OCI-LY7 (cell line): ENCODE measurements at regions not wholly inside any gene's neighbourhood (a gene's known extent, or its start where the extent isn't known, plus 50 kb on each side); places are given as distances from the start of the nearest gene placed in this dataset.

Source experiments
- CTCF ChIP-seq: fragments of 200-600 bp; sonication (generic); conservative IDR thresholded peaks from 2 replicates; pipeline ENCODE4 v1.5.1; 2014; ENCODE audit warnings: mild to moderate bottlenecking, antibody characterized with exemption, low read length, moderate library complexity, mixed read lengths
- EZH2phosphoT487 ChIP-seq: fragments of 200-600 bp; sonication (generic); IDR thresholded peaks from 2 replicates; pipeline ENCODE4 v1.6.1; 2018; ENCODE audit warnings: low read depth, borderline replicate concordance, mild to moderate bottlenecking, mixed run types, antibody characterized with exemption, low read length, moderate library complexity, mixed read lengths

GRCh38 chr3:26536955-26537354, 85.6 kb upstream of the LRRC3B start:
- TF ChIP-seq CTCF, result no peak
- no peak for TF ChIP-seq EZH2phosphoT487
